ENCODE measurements at regions not wholly inside any gene's neighbourhood (a gene's known extent, or its start where the extent isn't known, plus 50 kb on each side); places are given as distances from the start of the nearest gene placed in this dataset.

- DNase-seq (ENCODE audit: low spot score), result no peak
Observed at GRCh38 chr2:220440731-220441130, 813.3 kb downstream of the SLC4A3 start.

- no peak for DNase-seq (ENCODE audit: low spot score)
Observed at GRCh38 chr2:220441404-220441803, 814.0 kb downstream of the SLC4A3 start.

- DNase-seq (ENCODE audit: low spot score), result no peak
Observed at GRCh38 chr2:220442012-220442411, 814.6 kb downstream of the SLC4A3 start.

GRCh38 chr2:220445429-220446105 lies 818.1 kb downstream of the SLC4A3 start:
- no peak for DNase-seq (ENCODE audit: low spot score)

DNA sequence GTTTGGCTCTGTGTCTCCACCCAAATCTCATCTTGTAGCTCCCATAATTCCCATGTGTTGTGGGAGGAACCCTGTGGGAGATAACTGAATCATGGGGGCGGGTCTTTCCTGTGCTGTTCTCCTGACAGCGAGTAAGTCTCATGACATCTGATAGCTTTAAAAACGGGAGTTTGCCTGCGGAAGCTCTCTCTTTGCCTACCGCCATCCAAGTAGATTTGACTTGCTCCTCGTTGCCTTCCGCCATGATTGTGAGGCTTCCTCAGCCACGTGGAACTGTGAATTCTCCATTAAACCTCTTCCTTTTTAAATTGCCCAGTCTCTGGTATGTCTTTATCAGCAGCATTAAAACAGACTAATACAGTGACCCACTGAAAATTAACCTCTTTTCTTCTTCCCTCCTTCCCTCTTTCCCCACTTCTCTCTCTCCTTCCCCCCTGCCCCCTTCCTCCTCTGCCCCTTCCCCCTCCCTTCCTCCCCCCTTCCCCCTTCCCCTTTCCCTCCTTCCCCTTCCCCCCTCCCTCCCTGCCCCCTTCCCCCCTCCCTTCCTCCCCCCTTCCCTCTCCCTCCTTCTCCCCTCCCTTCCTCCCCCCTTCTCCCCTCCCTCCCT lies 818.8 kb downstream of the SLC4A3 start:
- DNase-seq (ENCODE audit: low spot score), result no peak

DNA sequence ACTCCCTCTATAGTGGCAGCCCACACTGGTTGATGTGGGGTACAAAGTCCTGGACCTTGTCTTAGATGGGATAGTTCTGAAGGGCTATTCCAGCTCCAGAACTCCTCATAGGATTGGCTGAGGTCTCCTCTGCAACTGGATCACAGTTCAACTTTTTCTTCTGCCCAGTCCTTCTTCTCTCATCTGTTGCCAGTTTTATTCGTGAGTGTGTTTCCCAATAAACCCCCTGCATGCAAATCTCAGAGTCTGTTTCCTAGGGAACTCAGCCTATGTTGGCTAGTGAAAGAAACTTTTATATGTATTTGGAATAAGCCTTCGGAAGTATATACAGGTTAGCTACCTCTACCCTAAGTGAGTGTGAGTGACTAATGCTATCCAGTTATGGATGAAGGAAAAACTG lies 823.4 kb downstream of the SLC4A3 start:
- no peak for DNase-seq (ENCODE audit: low spot score)

GRCh38 chr2:220451438-220451837 lies 824.0 kb downstream of the SLC4A3 start:
- no peak for DNase-seq (ENCODE audit: low spot score)

DNA sequence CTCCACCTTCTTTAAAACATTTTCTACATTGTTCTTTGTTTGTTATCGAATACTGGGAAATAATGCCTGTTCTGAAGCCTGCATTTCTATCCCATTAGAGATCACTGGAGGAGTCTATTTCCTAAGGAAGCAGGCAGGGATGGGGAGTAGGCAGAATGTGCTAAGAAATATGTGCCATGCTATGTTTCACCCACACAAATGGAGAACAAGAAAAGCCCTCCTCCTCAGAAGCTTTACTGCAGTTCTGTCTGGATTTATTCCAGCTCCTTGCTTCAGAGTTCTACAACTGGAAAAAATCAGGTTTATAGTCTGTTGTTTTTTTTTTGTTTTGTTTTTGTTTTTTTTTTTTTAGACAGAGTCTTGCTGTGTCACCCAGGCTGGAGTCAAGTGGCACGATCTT lies 825.1 kb downstream of the SLC4A3 start:
- no peak for DNase-seq (ENCODE audit: low spot score)

- no peak for DNase-seq (ENCODE audit: low spot score)
Observed at GRCh38 chr2:220455351-220455990, 828.0 kb downstream of the SLC4A3 start.

GRCh38 chr2:220458051-220458450 lies 830.6 kb downstream of the SLC4A3 start:
- DNase-seq (ENCODE audit: low spot score), result no peak

- peak; percentile 18 for DNase-seq (ENCODE audit: low spot score)
Observed at GRCh38 chr2:220460257-220460985, 833.0 kb downstream of the SLC4A3 start.

DNA sequence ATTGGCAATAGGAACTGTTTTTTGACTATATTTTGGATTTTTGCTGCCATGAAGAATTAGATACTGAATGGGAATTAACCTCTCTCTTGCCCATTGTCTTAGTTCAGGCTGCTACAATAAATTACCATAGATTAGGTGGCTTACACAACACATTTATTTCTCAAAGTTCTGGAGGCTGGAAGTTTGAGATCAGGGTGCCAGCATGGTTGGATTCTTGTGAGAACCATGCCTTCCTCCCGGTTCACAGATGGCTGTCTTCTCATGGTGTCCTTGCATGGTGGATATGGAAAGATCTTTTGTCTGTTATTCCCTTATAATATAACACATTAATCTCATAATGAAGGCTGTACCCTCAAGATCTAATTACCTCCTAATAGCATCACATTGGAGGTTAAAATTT lies 836.4 kb downstream of the SLC4A3 start:
- no peak for DNase-seq (ENCODE audit: low spot score)

GRCh38 chr2:220465700-220466099 lies 838.3 kb downstream of the SLC4A3 start:
- no peak for DNase-seq (ENCODE audit: low spot score)

DNA sequence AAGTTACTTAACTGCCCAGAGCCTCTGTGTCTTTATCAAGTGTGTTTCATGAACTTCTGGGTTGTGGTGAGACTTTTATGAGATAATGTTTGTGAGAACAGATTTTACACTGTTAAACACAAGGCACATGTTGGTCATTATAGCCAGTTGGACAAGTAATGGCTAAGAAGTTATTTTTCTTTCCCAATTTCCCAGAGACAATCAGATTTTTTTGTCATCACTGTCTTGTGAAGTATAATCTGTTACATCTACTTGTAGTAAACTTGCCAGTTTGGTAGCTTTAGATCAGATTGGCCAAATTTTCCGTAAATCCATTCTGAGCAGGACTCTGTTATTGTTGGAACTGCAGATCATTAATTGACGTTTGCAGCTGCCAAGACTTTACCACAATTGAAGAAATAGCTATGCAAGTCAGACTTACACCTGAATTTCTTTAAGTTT lies 838.8 kb downstream of the SLC4A3 start:
- no peak for DNase-seq (ENCODE audit: low spot score)

- DNase-seq (ENCODE audit: low spot score), result no peak
Observed at GRCh38 chr2:220469201-220469600, 841.8 kb downstream of the SLC4A3 start.

DNA sequence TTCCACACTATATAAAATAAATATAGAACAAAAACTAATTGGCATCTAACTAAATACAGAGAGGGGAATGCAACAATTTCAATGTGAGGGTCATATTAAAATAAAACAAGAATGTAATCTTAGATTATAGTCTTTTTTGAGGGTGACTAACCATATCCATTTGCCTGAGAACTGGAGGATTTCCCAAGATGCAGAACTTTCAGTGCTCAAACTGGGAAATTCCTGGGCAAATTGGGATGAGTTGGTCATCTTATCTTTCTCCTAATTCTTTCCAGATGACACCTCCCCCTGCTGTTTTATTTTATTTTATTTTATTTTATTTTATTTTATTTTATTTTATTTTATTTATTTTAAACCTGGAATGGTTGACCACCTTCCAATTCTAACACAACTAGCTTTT lies 846.2 kb downstream of the SLC4A3 start:
- no peak for DNase-seq (ENCODE audit: low spot score)

GRCh38 chr2:220476877-220477276 lies 849.4 kb downstream of the SLC4A3 start:
- DNase-seq (ENCODE audit: low spot score), result no peak

DNA sequence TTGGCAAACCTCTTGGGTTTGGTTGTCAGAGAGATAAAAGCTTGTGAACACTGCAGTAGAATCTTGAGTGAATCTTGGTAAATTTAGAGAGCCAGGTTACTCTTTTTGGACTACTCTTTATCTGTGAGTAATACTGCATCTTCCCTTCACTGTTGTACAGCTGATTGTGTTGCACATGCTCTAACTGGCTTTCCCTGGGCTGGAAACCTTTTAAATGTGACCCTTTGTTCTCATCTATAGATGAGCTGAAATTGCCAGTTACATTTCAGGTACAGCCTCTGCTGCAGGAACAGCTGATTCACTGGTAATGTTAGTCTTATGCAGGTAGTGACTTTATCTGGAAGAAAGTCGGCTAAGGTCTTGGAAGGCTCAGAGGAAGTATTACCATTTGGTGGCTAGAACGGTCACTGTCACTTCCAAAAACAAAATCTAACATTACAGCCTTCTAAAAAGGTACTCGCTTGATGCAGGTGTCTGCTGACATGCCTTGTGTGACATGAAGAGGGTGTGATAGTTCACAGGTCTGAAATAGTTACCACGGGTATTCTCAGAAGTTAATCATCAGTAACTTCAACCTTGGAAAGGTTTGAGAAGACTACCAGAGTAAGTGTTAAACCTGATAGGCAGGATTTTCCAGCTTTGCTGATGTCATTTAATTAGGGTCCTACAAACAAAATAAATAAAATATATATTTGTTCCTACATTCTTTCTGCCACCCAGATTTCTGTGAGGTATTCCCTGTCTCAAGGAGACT lies 851.1 kb downstream of the SLC4A3 start:
- DNase-seq (ENCODE audit: low spot score), result no peak

DNA sequence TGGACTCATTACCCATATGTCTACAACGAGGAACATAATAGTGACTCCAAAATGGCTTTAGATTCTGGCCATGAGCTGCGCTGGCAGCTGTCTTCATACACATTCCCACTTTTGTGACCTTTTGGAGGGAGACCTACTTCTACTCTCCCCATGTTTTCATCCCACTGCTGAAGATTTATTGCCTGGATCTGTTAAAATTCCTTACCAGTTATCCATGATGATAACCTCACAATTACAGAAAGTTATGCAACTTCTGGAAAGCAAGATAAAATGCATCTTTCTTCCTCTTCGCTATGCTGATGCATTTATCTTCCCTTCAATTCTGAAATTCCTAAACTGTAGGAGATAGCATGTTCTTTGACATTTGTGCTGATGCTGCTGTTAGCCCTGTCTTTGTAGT lies 855.3 kb downstream of the SLC4A3 start:
- DNase-seq (ENCODE audit: low spot score), result no peak

- no peak for DNase-seq (ENCODE audit: low spot score)
Observed at GRCh38 chr2:220489121-220489520, 861.7 kb downstream of the SLC4A3 start.

DNA sequence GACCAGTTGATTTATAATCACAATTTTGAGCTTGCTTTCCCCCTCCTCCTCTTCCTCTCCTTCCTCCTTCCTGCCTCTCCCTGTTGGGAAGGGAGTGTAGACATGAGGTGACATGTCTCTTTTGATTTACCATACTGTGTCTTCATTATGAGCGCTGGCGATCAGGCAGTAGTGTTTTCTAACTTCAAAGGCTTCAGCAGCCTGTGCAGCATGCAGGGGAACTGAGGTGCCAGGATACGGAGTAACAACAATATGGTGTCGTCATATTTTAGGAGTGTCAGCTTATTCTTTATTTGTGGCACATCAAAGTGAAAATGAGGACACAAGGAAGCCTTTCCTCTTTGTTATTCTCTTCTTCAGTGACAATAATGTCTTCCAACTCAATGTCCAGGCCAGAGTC lies 864.2 kb downstream of the SLC4A3 start:
- DNase-seq (ENCODE audit: low spot score), result no peak

- no peak for DNase-seq (ENCODE audit: low spot score)
Observed at GRCh38 chr2:220493871-220494525, 866.6 kb downstream of the SLC4A3 start.
